ENCODE measurements at regions not wholly inside any gene's neighbourhood (a gene's known extent, or its start where the extent isn't known, plus 50 kb on each side); places are given as distances from the start of the nearest gene placed in this dataset.

DNA sequence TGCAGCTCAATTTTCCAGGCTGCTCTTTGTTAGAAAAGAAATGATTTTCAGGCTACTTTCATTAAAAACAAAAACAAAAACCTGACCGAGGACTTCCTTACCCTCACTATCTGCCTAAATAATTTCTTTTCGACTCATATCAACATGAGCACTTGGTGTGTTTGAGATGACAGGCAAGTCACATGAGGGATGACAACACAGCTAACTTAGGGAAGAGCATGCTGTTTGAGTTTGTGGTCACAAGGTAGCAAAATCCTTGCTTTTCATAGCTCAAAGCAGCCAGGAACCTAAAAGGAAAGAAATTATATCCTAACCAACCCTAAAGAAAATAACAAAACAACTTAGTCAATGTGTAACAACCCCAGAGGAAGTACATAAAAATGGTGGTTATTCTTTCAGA, 459.5 kb downstream of the KIF16B start:
- Histone ChIP-seq H3K36me3 (ENCODE audit: control insufficient read depth, insufficient read depth, low read length) (no peaks in the 10 kb centered on the region), H3K27me3 (ENCODE audit: control insufficient read depth, insufficient read depth, low read length) (no peaks in the 10 kb centered on the region), H3K4me3 (ENCODE audit: low read depth, low read length) (no peak overlapping the region)
- DNase-seq (ENCODE audit: low read depth): no peak
- TF ChIP-seq, protein P1, sequence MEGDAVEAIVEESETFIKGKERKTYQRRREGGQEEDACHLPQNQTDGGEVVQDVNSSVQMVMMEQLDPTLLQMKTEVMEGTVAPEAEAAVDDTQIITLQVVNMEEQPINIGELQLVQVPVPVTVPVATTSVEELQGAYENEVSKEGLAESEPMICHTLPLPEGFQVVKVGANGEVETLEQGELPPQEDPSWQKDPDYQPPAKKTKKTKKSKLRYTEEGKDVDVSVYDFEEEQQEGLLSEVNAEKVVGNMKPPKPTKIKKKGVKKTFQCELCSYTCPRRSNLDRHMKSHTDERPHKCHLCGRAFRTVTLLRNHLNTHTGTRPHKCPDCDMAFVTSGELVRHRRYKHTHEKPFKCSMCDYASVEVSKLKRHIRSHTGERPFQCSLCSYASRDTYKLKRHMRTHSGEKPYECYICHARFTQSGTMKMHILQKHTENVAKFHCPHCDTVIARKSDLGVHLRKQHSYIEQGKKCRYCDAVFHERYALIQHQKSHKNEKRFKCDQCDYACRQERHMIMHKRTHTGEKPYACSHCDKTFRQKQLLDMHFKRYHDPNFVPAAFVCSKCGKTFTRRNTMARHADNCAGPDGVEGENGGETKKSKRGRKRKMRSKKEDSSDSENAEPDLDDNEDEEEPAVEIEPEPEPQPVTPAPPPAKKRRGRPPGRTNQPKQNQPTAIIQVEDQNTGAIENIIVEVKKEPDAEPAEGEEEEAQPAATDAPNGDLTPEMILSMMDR (IDR thresholded peaks at IDR 0.05; ENCODE audit: insufficient read depth, low read length, poor library complexity, severe bottlenecking): no peak

DNA sequence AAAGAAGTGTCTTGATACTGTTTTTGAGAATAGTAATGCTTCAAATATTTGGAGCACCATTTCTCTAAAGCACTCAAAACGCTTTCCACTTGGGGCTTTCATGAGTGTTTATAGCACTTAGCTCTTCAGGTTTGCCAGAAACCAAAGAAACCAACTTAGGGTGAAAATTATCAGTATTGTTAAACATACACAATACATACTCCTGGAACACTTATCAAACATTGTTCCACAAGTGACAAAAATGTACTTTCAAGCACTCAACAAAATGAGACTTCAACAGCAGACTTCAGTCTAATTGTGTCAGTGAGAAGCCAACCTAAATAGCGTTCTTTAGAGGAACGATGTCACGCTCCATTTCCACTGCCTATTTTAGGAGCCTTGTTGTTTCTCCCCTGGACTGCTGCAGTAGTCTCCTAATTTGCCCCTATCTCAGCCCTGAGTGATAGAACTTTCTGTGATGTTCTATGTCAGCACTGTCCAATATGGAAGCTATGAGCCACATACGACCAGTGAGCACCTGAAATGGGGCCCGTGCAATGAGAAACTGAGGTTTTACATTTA, 461.3 kb downstream of the KIF16B start:
- TF ChIP-seq, protein P1 (IDR thresholded peaks at IDR 0.05; ENCODE audit: insufficient read depth, low read length, poor library complexity, severe bottlenecking): no peak
- DNase-seq (ENCODE audit: low read depth): no peak
- Histone ChIP-seq H3K27me3 (ENCODE audit: control insufficient read depth, insufficient read depth, low read length) (no peaks in the 10 kb centered on the region), H3K4me3 (ENCODE audit: low read depth, low read length) (no peak overlapping the region), H3K36me3 (ENCODE audit: control insufficient read depth, insufficient read depth, low read length) (no peaks in the 10 kb centered on the region)

DNA sequence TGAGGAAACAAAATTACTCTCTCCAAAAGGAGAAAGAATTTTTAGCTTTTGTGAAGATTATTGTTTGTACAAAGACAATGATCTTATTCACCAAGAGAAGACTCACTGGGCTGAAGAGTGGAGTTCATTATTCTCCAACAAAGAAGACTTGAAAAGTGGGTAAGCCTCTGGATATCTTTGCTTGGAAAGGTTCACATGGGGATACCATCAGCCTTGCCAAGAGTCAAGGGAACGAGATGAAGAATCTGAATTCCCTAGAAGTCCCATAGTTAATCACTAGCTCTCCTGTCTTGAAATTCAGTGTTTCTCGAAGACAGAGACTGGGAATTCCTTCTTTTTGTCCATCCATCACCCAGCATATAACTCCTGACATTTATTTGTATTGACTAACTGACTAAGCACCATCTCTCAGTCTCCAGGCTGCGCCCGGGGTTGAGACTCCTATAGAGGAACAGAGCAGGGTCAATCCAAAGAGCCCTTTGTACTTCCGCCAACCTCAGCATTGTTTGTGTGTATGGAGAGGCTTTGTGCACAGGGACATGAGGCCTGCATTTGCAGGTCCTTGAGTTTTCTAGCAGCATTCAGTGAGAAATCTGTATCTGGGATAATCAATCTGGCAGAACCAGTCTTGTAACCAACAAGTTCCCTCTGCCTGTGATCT, 461.9 kb downstream of the KIF16B start:
- DNase-seq (ENCODE audit: low read depth): no peak
- TF ChIP-seq, protein P1 (IDR thresholded peaks at IDR 0.05; ENCODE audit: insufficient read depth, low read length, poor library complexity, severe bottlenecking): no peak
- H3K36me3 ChIP-seq (ENCODE audit: control insufficient read depth, insufficient read depth, low read length): no peaks in the 10 kb centered on the region

GRCh38 chr20:16107172-16107870, 465.9 kb downstream of the KIF16B start:
- H3K4me3 ChIP-seq (ENCODE audit: low read depth, low read length): no peak overlapping the region
- no peaks in the 10 kb centered on the region for H3K36me3 ChIP-seq (ENCODE audit: control insufficient read depth, insufficient read depth, low read length)
- DNase-seq (ENCODE audit: low read depth): no peak
- TF ChIP-seq, protein P1 (IDR thresholded peaks at IDR 0.05; ENCODE audit: insufficient read depth, low read length, poor library complexity, severe bottlenecking): no peak
- no peaks in the 10 kb centered on the region for H3K27me3 ChIP-seq (ENCODE audit: control insufficient read depth, insufficient read depth, low read length)

More for the DNA sequence above, 461.9 kb downstream of the KIF16B start:
- Histone ChIP-seq H3K4me3 (ENCODE audit: low read depth, low read length) (no peak overlapping the region), H3K27me3 (ENCODE audit: control insufficient read depth, insufficient read depth, low read length) (no peaks in the 10 kb centered on the region)

- Histone ChIP-seq H3K27me3 (ENCODE audit: control insufficient read depth, insufficient read depth, low read length) (no peaks in the 10 kb centered on the region), H3K36me3 (ENCODE audit: control insufficient read depth, insufficient read depth, low read length) (no peaks in the 10 kb centered on the region), H3K4me3 (ENCODE audit: low read depth, low read length) (no peak overlapping the region)
- TF ChIP-seq, protein P1 (IDR thresholded peaks at IDR 0.05; ENCODE audit: insufficient read depth, low read length, poor library complexity, severe bottlenecking): no peak
- DNase-seq (ENCODE audit: low read depth): no peak
Measured at GRCh38 chr20:16106191-16106849, 466.9 kb downstream of the KIF16B start.
